Ovary (tissue), 3 donors: ENCODE measurements at regions not wholly inside any gene's neighbourhood (a gene's known extent, or its start where the extent isn't known, plus 50 kb on each side); places are given as distances from the start of the nearest gene placed in this dataset.

Source experiments
- EP300 ChIP-seq: sonication (generic); formaldehyde crosslinking; IDR thresholded peaks from one replicate; pipeline ENCODE4 v1.6.1; 2017; ENCODE audit warnings: antibody characterized with exemption
- TF ChIP-seq, protein P1 (sequence below), 3 donors: fragments of 450-650 bp in 2 of 3; fragments of 200-600 bp in 1 of 3; IDR thresholded peaks; one replicate each; pipeline versions ENCODE4 v1.5.1 to v1.8.0; 2016 to 2022; ENCODE audit warnings: antibody characterized with exemption in 3 of 3, mild to moderate bottlenecking in 1 of 3
- donor health status: DM: no; HTN: no; CAD: no.

DNA sequence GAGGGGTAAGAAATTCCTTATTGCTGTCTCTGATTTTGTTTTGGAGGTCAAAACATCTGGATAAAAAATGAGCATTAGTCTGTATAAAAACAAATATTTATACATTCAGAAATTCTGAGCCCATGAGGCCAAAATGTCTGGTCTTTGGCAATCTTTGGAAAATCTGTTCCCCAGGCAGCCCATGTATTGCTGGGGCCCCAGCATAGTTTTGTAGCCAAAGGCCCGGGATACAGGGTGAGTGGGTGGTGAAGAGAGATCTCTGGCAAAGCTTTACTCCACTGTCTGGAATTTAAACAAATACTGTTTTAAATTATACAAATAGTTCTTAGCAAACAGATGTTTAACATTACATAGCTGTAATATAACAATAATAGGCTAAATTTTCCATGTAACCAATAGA is 134.7 kb upstream of the GALNT17 start:
- TF ChIP-seq, protein P1, sequence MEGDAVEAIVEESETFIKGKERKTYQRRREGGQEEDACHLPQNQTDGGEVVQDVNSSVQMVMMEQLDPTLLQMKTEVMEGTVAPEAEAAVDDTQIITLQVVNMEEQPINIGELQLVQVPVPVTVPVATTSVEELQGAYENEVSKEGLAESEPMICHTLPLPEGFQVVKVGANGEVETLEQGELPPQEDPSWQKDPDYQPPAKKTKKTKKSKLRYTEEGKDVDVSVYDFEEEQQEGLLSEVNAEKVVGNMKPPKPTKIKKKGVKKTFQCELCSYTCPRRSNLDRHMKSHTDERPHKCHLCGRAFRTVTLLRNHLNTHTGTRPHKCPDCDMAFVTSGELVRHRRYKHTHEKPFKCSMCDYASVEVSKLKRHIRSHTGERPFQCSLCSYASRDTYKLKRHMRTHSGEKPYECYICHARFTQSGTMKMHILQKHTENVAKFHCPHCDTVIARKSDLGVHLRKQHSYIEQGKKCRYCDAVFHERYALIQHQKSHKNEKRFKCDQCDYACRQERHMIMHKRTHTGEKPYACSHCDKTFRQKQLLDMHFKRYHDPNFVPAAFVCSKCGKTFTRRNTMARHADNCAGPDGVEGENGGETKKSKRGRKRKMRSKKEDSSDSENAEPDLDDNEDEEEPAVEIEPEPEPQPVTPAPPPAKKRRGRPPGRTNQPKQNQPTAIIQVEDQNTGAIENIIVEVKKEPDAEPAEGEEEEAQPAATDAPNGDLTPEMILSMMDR (IDR thresholded peaks at IDR 0.05), result no peak
- no peak for TF ChIP-seq EP300
